Cardiac muscle cell (in vitro differentiated cells and primary cell): ENCODE measurements at regions not wholly inside any gene's neighbourhood (a gene's known extent, or its start where the extent isn't known, plus 50 kb on each side); places are given as distances from the start of the nearest gene placed in this dataset.

Experiments used
- DNase-seq, 2 donors: peaks; one replicate each; pipeline versions ENCODE4 v3.0.0 to v3.0.0-alpha.2; 2010 to 2017; ENCODE audit warnings: low read depth in 1 of 2, low spot score in 1 of 2
- H3K27ac ChIP-seq: fragments of 200-600 bp; sonication (generic); 2 replicates; pipeline ENCODE4 v1.5.1; 2016
- H3K27me3 ChIP-seq: fragments of 200-600 bp; sonication (generic); 2 replicates; pipeline ENCODE4 v1.6.0; 2016; ENCODE audit warnings: control low read depth
- H3K36me3 ChIP-seq: fragments of 200-600 bp; sonication (generic); 2 replicates; pipeline ENCODE4 v1.5.1; 2016; ENCODE audit warnings: control low read depth
- H3K4me1 ChIP-seq: fragments of 200-600 bp; sonication (generic); 2 replicates; pipeline ENCODE4 v1.8.1; 2017; ENCODE audit warnings: low read depth, mild to moderate bottlenecking, mixed run types
- H3K4me3 ChIP-seq: fragments of 200-600 bp; sonication (generic); 2 replicates; pipeline ENCODE4 v1.5.1; 2016; ENCODE audit warnings: mild to moderate bottlenecking
- H3K9me3 ChIP-seq: fragments of 200-600 bp; sonication (generic); 2 replicates; pipeline ENCODE4 v1.5.1; 2017; ENCODE audit warnings: low read depth, mild to moderate bottlenecking, control low read depth
- CTCF ChIP-seq: IDR thresholded peaks from 2 replicates; pipeline ENCODE4 v1.5.1; 2012; ENCODE audit warnings: low read depth, mild to moderate bottlenecking, low read length

- H3K27me3 ChIP-seq = no peaks in the 10 kb centered on the region
Observed at GRCh38 chr13:83372786-83373185, 509.5 kb downstream of the SLITRK1 start.

GRCh38 chr13:83365723-83366122, 516.6 kb downstream of the SLITRK1 start:
- Histone ChIP-seq H3K27me3 (no peaks in the 10 kb centered on the region), H3K9me3 (no peaks in the 10 kb centered on the region), H3K4me3 (no peak overlapping the region), H3K4me1 (no peaks in the 10 kb centered on the region), H3K27ac (no peak overlapping the region), H3K36me3 (no peaks in the 10 kb centered on the region)
- no peak for TF ChIP-seq CTCF
- no peak for DNase-seq

More at GRCh38 chr13:83372786-83373185, 509.5 kb downstream of the SLITRK1 start:
- H3K9me3 ChIP-seq = no peaks in the 10 kb centered on the region
- TF ChIP-seq CTCF = no peak
- no peak overlapping the region for H3K4me3 ChIP-seq
- H3K4me1 ChIP-seq = no peaks in the 10 kb centered on the region
- no peak overlapping the region for H3K27ac ChIP-seq
- H3K36me3 ChIP-seq = no peaks in the 10 kb centered on the region
- DNase-seq = peak in 1 of 2 donors; percentile 1

- Histone ChIP-seq H3K4me3 (no peak overlapping the region), H3K36me3 (no peaks in the 10 kb centered on the region), H3K4me1 (no peaks in the 10 kb centered on the region), H3K27me3 (no peaks in the 10 kb centered on the region), H3K27ac (no peak overlapping the region), H3K9me3 (no peaks in the 10 kb centered on the region)
- DNase-seq = no peak
- no peak for TF ChIP-seq CTCF
Observed at GRCh38 chr13:83355041-83355440, 527.2 kb downstream of the SLITRK1 start.

- TF ChIP-seq CTCF = no peak
- no peaks in the 10 kb centered on the region for H3K27me3 ChIP-seq
- H3K4me1 ChIP-seq = no peaks in the 10 kb centered on the region
- no peaks in the 10 kb centered on the region for H3K9me3 ChIP-seq
- H3K4me3 ChIP-seq = no peak overlapping the region
- DNase-seq = no peak
- H3K36me3 ChIP-seq = no peaks in the 10 kb centered on the region
- no peak overlapping the region for H3K27ac ChIP-seq
Observed at GRCh38 chr13:83352391-83352790, 529.9 kb downstream of the SLITRK1 start.

GRCh38 chr13:83350569-83350968, 531.7 kb downstream of the SLITRK1 start:
- no peak overlapping the region for H3K27ac ChIP-seq
- peak in 1 of 2 donors; percentile 4 for DNase-seq
- H3K9me3 ChIP-seq = no peaks in the 10 kb centered on the region
- TF ChIP-seq CTCF = no peak
- no peaks in the 10 kb centered on the region for H3K4me1 ChIP-seq
- no peak overlapping the region for H3K4me3 ChIP-seq
- no peaks in the 10 kb centered on the region for H3K27me3 ChIP-seq
- no peaks in the 10 kb centered on the region for H3K36me3 ChIP-seq

- no peaks in the 10 kb centered on the region for H3K4me1 ChIP-seq
- TF ChIP-seq CTCF = no peak
- H3K4me3 ChIP-seq = no peak overlapping the region
- no peaks in the 10 kb centered on the region for H3K27me3 ChIP-seq
- H3K36me3 ChIP-seq = no peaks in the 10 kb centered on the region
- no peak for DNase-seq
- H3K9me3 ChIP-seq = no peaks in the 10 kb centered on the region
- no peak overlapping the region for H3K27ac ChIP-seq
Observed at GRCh38 chr13:83344518-83344917, 537.8 kb downstream of the SLITRK1 start.
